OCI-LY7 (cell line): ENCODE measurements at regions not wholly inside any gene's neighbourhood (a gene's known extent, or its start where the extent isn't known, plus 50 kb on each side); places are given as distances from the start of the nearest gene placed in this dataset.

Experiments used
- BruUV-seq: library from RNA; stranded (reverse); fragments of 400-500 nt; replicated peaks from 2 replicates; lab custom pipeline; 2021; lab: Mats Ljungman, UMichigan
- CTCF ChIA-PET: fragments of 300-600 bp; sonication (Branson Sonifier 250); formaldehyde crosslinking; loops from one replicate; lab custom pipeline; 2022; ENCODE audit warnings: antibody characterized with exemption; ENCODE audit not compliant: unreplicated experiment; lab: Charles Lee
- POLR2A ChIA-PET: fragments of 300-600 bp; sonication (Branson Sonifier 250); formaldehyde crosslinking; loops from one replicate; lab custom pipeline; 2022; ENCODE audit warnings: antibody characterized with exemption; lab: Charles Lee
- DNase-seq: peaks from one replicate; pipeline ENCODE4 v3.0.0-alpha.2; 2015; ENCODE audit warnings: low spot score
- H2AFZ ChIP-seq: fragments of 200-600 bp; sonication (generic), shearing (Covaris generic); 2 replicates; pipeline ENCODE4 v1.6.1; 2014; ENCODE audit warnings: mild to moderate bottlenecking, antibody characterized with exemption, low read length, moderate library complexity
- H3K27ac ChIP-seq: fragments of 200-600 bp; sonication (generic); 2 replicates; pipeline ENCODE4 v1.5.1; 2014; ENCODE audit warnings: mixed run types, low read depth, mild to moderate bottlenecking, moderate library complexity, low read length, inconsistent platforms; ENCODE audit not compliant: poor library complexity, severe bottlenecking
- H3K36me3 ChIP-seq: fragments of 200-600 bp; sonication (generic); 2 replicates; pipeline ENCODE4 v1.6.1; 2014; ENCODE audit warnings: mild to moderate bottlenecking, antibody characterized with exemption, low read length, moderate library complexity, mixed read lengths; ENCODE audit not compliant: insufficient read depth
- H3K4me1 ChIP-seq: fragments of 200-600 bp; sonication (generic); 2 replicates; pipeline ENCODE4 v1.5.1; 2014; ENCODE audit warnings: mild to moderate bottlenecking, low read length; ENCODE audit not compliant: insufficient read depth, poor library complexity, severe bottlenecking
- H3K4me2 ChIP-seq: fragments of 200-600 bp; sonication (generic); 2 replicates; pipeline ENCODE4 v1.6.1; 2014; ENCODE audit warnings: mild to moderate bottlenecking, low read length
- H3K4me3 ChIP-seq: fragments of 200-600 bp; sonication (generic); 2 replicates; pipeline ENCODE4 v1.5.1; 2014; ENCODE audit warnings: mild to moderate bottlenecking, low read depth, low read length; ENCODE audit not compliant: poor library complexity, severe bottlenecking
- H3K79me2 ChIP-seq: fragments of 200-600 bp; sonication (generic); 2 replicates; pipeline ENCODE4 v1.6.1; 2016; ENCODE audit warnings: low read depth, mild to moderate bottlenecking, low read length, moderate library complexity, mixed read lengths; ENCODE audit not compliant: insufficient read depth
- H3K9me2 ChIP-seq: fragments of 200-600 bp; sonication (generic); 2 replicates; pipeline ENCODE4 v1.6.1; 2016; ENCODE audit warnings: mild to moderate bottlenecking, low read length, mixed read lengths; ENCODE audit not compliant: insufficient read depth
- H3K9me3 ChIP-seq: fragments of 200-600 bp; sonication (generic); 2 replicates; pipeline ENCODE4 v1.6.1; 2014; ENCODE audit warnings: mild to moderate bottlenecking, mixed run types, low read length, mixed read lengths
- H4K20me1 ChIP-seq: fragments of 200-600 bp; sonication (generic); 2 replicates; pipeline ENCODE4 v1.6.1; 2014; ENCODE audit warnings: mild to moderate bottlenecking, antibody characterized with exemption, low read length, moderate library complexity, mixed read lengths; ENCODE audit not compliant: insufficient read depth
- CTCF ChIP-seq: fragments of 200-600 bp; sonication (generic); conservative IDR thresholded peaks from 2 replicates; pipeline ENCODE4 v1.5.1; 2014; ENCODE audit warnings: mild to moderate bottlenecking, antibody characterized with exemption, low read length, moderate library complexity, mixed read lengths
- EZH2phosphoT487 ChIP-seq: fragments of 200-600 bp; sonication (generic); IDR thresholded peaks from 2 replicates; pipeline ENCODE4 v1.6.1; 2018; ENCODE audit warnings: low read depth, borderline replicate concordance, mild to moderate bottlenecking, mixed run types, antibody characterized with exemption, low read length, moderate library complexity, mixed read lengths
- intact Hi-C: fragments of 100-400 bp; cut with micrococcal nuclease; formaldehyde crosslinking; loops from one replicate; pipeline ENCODE4 v1.10.0; 2022; ENCODE audit not compliant: unreplicated experiment

GRCh38 chr15:68507447-68507846 lies 71.3 kb upstream of the CORO2B start:
- BruUV-seq: no TSS peak
- H4K20me1 ChIP-seq: no peaks in the 10 kb centered on the region
- no peak overlapping the region for H3K4me3 ChIP-seq
- CTCF ChIA-PET: no interaction called here
- H3K4me1 ChIP-seq: no peaks in the 10 kb centered on the region
- TF ChIP-seq CTCF: no peak
- TF ChIP-seq EZH2phosphoT487: no peak
- H2AFZ ChIP-seq: no peak overlapping the region
- intact Hi-C loops: no loop called here
- POLR2A ChIA-PET: interaction anchor here (0.7 kb wide), 1 partner anchor 335 kb away, joined by 4 read pairs; no protein-coding TSS in a partner anchor
- DNase-seq: no peak
- H3K9me3 ChIP-seq: no peaks in the 10 kb centered on the region
- no peak overlapping the region for H3K27ac ChIP-seq
- H3K79me2 ChIP-seq: no peaks in the 10 kb centered on the region
- no peaks in the 10 kb centered on the region for H3K9me2 ChIP-seq
- H3K4me2 ChIP-seq: no peak overlapping the region
- no peaks in the 10 kb centered on the region for H3K36me3 ChIP-seq

GRCh38 chr15:68508485-68509189 lies 70.2 kb upstream of the CORO2B start:
- H3K9me2 ChIP-seq: no peaks in the 10 kb centered on the region
- ChIA-PET CTCF (no interaction called here), POLR2A (no interaction called here)
- H3K4me2 ChIP-seq: no peak overlapping the region
- TF ChIP-seq EZH2phosphoT487 (no peak), CTCF (no peak)
- no peak overlapping the region for H3K4me3 ChIP-seq
- no peaks in the 10 kb centered on the region for H3K79me2 ChIP-seq
- H3K9me3 ChIP-seq: peaks cover 5% of the 10 kb centered on the region; the same call in 1 of the 2 replicates
- no peak for DNase-seq
- BruUV-seq: no TSS peak
- no peak overlapping the region for H2AFZ ChIP-seq
- no peak overlapping the region for H3K27ac ChIP-seq
- H3K4me1 ChIP-seq: no peaks in the 10 kb centered on the region
- H4K20me1 ChIP-seq: no peaks in the 10 kb centered on the region
- intact Hi-C loops: no loop called here
- no peaks in the 10 kb centered on the region for H3K36me3 ChIP-seq

GRCh38 chr15:68510558-68510957 lies 68.2 kb upstream of the CORO2B start:
- Histone ChIP-seq H4K20me1 (no peaks in the 10 kb centered on the region), H3K4me2 (no peak overlapping the region), H3K9me3 (peaks cover 10% of the 10 kb centered on the region; the same call in 1 of the 2 replicates), H3K9me2 (no peaks in the 10 kb centered on the region), H2AFZ (no peak overlapping the region), H3K79me2 (no peaks in the 10 kb centered on the region), H3K27ac (no peak overlapping the region), H3K36me3 (no peaks in the 10 kb centered on the region), H3K4me1 (no peaks in the 10 kb centered on the region), H3K4me3 (no peak overlapping the region)
- CTCF ChIA-PET: no interaction called here
- no peak for DNase-seq
- no TSS peak for BruUV-seq
- POLR2A ChIA-PET: no interaction called here
- intact Hi-C loops: no loop called here
- TF ChIP-seq CTCF (no peak), EZH2phosphoT487 (no peak)
